ENCODE measurements at regions not wholly inside any gene's neighbourhood (a gene's known extent, or its start where the extent isn't known, plus 50 kb on each side); places are given as distances from the start of the nearest gene placed in this dataset.

DNA sequence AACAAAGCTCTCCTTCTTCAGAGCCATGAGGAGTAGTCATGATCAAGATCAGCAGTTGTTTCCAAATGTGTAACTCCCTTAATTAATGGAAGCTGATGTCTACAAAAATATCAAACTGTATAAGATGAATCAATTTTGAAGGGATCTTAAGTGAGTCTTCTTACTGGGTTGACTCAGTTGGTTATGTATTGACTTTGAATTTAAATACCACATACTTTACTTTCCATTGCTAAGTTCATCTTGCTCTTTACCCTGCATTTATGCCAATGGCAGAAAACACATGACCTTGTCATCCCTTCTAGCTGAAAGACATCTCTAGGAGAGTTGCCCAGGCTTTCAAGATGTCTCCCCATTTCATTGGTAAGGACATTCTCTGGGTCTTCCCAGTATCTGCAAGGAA, 123.2 kb upstream of the STMND1 start:
- Histone ChIP-seq H3K36me3 (no peaks in the 10 kb centered on the region), H3K4me1 (replicated peaks) (no peaks in the 10 kb centered on the region), H3K4me3 (no peak overlapping the region), H3K27me3 (replicated peaks; ENCODE audit: insufficient read depth) (no peaks in the 10 kb centered on the region), H3K27ac (no peak overlapping the region), H3K9me3 (no peaks in the 10 kb centered on the region)
- intact Hi-C loops (cut with DNase I): no loop called here
- no peak for DNase-seq (ENCODE audit: low spot score)
- TF ChIP-seq POLR2A (IDR thresholded peaks at IDR 0.05): no peak
- TF ChIP-seq, protein P1, sequence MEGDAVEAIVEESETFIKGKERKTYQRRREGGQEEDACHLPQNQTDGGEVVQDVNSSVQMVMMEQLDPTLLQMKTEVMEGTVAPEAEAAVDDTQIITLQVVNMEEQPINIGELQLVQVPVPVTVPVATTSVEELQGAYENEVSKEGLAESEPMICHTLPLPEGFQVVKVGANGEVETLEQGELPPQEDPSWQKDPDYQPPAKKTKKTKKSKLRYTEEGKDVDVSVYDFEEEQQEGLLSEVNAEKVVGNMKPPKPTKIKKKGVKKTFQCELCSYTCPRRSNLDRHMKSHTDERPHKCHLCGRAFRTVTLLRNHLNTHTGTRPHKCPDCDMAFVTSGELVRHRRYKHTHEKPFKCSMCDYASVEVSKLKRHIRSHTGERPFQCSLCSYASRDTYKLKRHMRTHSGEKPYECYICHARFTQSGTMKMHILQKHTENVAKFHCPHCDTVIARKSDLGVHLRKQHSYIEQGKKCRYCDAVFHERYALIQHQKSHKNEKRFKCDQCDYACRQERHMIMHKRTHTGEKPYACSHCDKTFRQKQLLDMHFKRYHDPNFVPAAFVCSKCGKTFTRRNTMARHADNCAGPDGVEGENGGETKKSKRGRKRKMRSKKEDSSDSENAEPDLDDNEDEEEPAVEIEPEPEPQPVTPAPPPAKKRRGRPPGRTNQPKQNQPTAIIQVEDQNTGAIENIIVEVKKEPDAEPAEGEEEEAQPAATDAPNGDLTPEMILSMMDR (IDR thresholded peaks at IDR 0.05): no peak
- TF ChIP-seq POLR2AphosphoS5 (IDR thresholded peaks at IDR 0.05): no peak

DNA sequence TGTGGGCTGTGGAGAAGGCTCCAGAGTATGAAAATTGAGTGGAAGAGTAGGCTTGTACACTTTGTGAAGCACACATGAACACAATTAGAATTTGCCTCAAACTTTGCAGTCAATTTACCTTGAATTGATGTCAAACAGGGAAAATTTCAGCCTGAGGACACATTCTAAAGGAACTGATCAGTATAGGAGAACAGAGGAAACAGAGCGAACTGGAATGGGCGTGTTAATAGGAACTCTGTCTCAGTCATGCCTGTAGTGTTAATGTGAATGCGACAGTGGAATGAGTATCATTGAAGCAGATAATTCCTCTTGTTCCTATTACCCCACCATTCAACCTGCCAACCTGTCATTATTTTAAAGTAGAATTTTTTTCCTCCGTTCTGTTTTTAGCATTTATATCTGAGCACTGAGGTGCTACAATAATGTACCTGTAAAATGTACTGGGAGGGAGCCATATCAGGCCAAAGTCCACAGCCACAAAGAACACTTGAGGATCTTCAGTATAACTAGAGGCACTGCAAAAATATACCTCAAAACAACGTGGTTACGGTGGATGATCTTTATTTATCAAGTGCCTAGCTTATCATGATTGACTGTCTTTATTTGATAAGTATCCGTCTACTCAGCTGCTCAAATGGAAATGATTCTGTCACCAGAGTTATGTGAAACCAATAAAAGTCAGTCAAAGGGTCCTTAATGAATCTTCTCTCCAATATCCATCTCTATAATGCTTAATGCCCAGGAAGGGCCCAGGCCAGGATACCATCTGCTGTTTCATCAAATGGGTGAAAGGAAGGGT, 125.3 kb upstream of the STMND1 start:
- 83% methylated on average over 7 of the region's 7 CpGs for WGBS
- no peak for DNase-seq (ENCODE audit: low spot score)
- Histone ChIP-seq H3K4me1 (replicated peaks) (no peaks in the 10 kb centered on the region), H3K36me3 (no peaks in the 10 kb centered on the region), H3K4me3 (no peak overlapping the region), H3K27ac (no peak overlapping the region), H3K27me3 (replicated peaks; ENCODE audit: insufficient read depth) (no peaks in the 10 kb centered on the region), H3K9me3 (no peaks in the 10 kb centered on the region)
- intact Hi-C loops (cut with DNase I): no loop called here
- TF ChIP-seq, protein P1 (IDR thresholded peaks at IDR 0.05): no peak
- TF ChIP-seq POLR2AphosphoS5 (IDR thresholded peaks at IDR 0.05) (no peak), POLR2A (IDR thresholded peaks at IDR 0.05) (no peak)

GRCh38 chr6:16974704-16975359, 127.0 kb upstream of the STMND1 start:
- no peak for DNase-seq (ENCODE audit: low spot score)
- 36% methylated on average over 6 of the region's 6 CpGs for WGBS
- intact Hi-C loops (cut with DNase I): no loop called here
- H3K36me3 ChIP-seq: no peaks in the 10 kb centered on the region
- no peaks in the 10 kb centered on the region for H3K9me3 ChIP-seq
- H3K4me3 ChIP-seq: no peak overlapping the region
- H3K27ac ChIP-seq: no peak overlapping the region
- TF ChIP-seq, protein P1 (IDR thresholded peaks at IDR 0.05): no peak
- TF ChIP-seq POLR2A (IDR thresholded peaks at IDR 0.05) (no peak), POLR2AphosphoS5 (IDR thresholded peaks at IDR 0.05) (no peak)
- H3K27me3 ChIP-seq (replicated peaks; ENCODE audit: insufficient read depth): no peaks in the 10 kb centered on the region
- no peaks in the 10 kb centered on the region for H3K4me1 ChIP-seq (replicated peaks)

DNA sequence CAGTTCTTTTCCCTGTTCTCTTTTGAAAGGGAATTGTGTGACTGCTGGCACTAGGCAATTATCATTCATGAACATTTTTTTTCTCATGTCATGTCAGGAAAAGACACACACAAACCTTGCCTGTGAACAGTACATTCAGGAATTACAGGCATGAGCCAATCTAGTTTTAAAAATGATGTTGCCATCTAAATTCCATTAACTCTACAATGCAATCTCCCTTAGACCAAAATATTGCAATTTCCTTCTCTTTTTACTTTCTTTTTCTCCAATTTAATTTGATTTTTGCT, 127.5 kb upstream of the STMND1 start:
- intact Hi-C loops (cut with DNase I): no loop called here
- H3K4me1 ChIP-seq (replicated peaks): no peaks in the 10 kb centered on the region

More for the DNA sequence above, 127.5 kb upstream of the STMND1 start:
- H3K9me3 ChIP-seq: no peaks in the 10 kb centered on the region
- H3K4me3 ChIP-seq: no peak overlapping the region
- no peaks in the 10 kb centered on the region for H3K36me3 ChIP-seq
- H3K27me3 ChIP-seq (replicated peaks; ENCODE audit: insufficient read depth): no peaks in the 10 kb centered on the region
- DNase-seq (ENCODE audit: low spot score): no peak
- TF ChIP-seq POLR2A (IDR thresholded peaks at IDR 0.05): no peak
- TF ChIP-seq, protein P1 (IDR thresholded peaks at IDR 0.05): no peak
- no peak for TF ChIP-seq POLR2AphosphoS5 (IDR thresholded peaks at IDR 0.05)
- no peak overlapping the region for H3K27ac ChIP-seq

Data from prostate gland (tissue), 2 donors.